Activated CD4-positive, alpha-beta T cell treated with anti-CD3 and anti-CD28 coated beads, Interleukin-2, Interleukin-4, amounts not matched to agents 100 ng/mL and 50 ng/mL, durations not matched to agents 16 hours and 8 hours (primary cell): ENCODE measurements at regions not wholly inside any gene's neighbourhood (a gene's known extent, or its start where the extent isn't known, plus 50 kb on each side); places are given as distances from the start of the nearest gene placed in this dataset.
"Not testable (repeated sequence)": the region's sequence is repeated elsewhere in the genome, so short reads cannot be mapped to it uniquely, and the experiment has no call there.

Experiments
- DNase-seq: peaks from one replicate; pipeline ENCODE4 v3.0.0-alpha.2; 2020; ENCODE audit warnings: low spot score

DNA sequence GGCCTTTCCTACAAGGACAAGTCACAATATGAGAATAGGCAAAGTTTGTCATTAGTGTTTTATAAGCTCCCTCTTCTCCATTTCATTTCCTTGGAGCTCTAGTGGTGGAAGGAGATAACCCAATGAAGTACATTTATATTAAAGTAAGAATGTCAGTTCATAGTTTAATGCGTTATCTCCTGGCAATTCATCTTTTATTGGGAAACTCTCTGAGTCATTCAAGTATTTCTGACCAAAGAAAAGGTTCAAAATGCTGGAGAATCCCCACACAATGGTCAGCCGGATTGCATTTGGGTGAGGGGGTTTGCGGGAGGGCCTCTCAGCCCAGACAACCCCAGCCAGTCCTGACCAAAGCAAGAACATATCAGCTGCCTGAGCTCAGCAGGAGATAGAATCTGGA lies 321.5 kb upstream of the NRP1 start:
- no peak for DNase-seq

- DNase-seq: peak; percentile 8
Observed at GRCh38 chr10:33655165-33655815, 320.8 kb upstream of the NRP1 start.

- no peak for DNase-seq
Observed at GRCh38 chr10:33653584-33654367, 319.3 kb upstream of the NRP1 start.

- DNase-seq: no peak
Observed at GRCh38 chr10:33652870-33653269, 318.4 kb upstream of the NRP1 start.

GRCh38 chr10:33650131-33650530 lies 315.7 kb upstream of the NRP1 start:
- not testable (repeated sequence) for DNase-seq

DNA sequence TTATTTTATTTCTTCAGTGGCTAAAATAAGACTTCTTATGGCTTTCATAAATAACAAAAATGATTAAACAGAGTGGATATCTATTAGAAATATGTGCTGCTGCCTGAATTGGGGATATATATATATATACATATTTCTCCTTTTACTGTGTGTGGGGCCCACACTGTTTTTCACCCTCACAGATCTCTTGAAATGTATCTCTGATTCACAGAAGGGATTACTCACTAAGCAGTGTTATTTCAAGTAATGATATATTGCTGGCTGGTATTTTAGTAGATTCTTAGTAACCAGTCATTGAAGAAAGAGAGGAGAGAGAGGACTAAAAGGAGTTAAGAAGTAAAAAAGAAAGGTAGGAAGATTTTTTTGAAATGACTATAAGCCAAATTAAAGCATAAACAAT lies 308.6 kb upstream of the NRP1 start:
- no peak for DNase-seq

DNA sequence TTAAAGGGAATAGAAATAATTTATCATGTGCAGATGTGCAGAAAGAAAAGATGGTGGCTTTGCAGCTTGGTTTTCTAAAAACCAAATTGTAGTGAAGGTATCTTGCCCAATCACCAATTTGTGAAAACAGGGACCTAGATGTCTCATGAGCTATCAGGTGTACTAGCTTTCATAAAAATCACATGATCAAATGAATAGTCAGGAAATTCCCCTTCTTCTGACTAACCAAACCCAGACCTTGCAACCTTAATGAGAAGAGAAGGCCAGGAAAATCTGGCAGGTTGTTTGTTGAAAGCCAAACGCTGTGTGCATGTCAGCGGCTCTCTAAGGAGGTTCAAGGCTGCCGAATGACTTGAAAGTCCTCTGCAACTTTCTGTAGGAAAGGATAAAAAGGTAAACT lies 304.4 kb upstream of the NRP1 start:
- no peak for DNase-seq

- DNase-seq: no peak
Observed at GRCh38 chr10:33638374-33638773, 303.9 kb upstream of the NRP1 start.

- no peak for DNase-seq
Observed at GRCh38 chr10:33635967-33636515, 301.6 kb upstream of the NRP1 start.

GRCh38 chr10:33632432-33632831 lies 298.0 kb upstream of the NRP1 start:
- no peak for DNase-seq

- DNase-seq: no peak
Observed at GRCh38 chr10:33631991-33632390, 297.5 kb upstream of the NRP1 start.

GRCh38 chr10:33630761-33631160 lies 296.3 kb upstream of the NRP1 start:
- DNase-seq: no peak

GRCh38 chr10:33627611-33628010 lies 293.1 kb upstream of the NRP1 start:
- DNase-seq: no peak

GRCh38 chr10:33626798-33627466 lies 292.5 kb upstream of the NRP1 start:
- DNase-seq: no peak

DNA sequence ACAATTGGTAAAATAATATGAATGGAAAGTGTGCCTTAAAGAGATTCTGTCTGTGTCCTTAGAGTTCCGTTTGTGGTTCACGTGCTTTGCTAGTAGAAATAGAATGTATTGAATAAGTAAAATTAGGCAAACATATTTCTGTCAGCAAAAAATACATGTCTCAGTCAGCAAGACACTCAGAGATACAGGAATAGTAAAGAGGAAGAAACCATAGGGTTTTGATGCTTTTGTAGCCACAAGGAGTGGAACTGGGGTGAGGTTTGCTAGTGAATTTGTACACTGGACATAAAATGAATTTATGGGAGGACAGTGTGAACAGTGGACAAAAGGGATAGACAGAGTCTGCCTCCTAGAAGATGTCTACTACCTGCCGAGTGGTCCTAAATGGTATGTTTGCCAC lies 289.2 kb upstream of the NRP1 start:
- DNase-seq: no peak

- no peak for DNase-seq
Observed at GRCh38 chr10:33621101-33621500, 286.6 kb upstream of the NRP1 start.

DNA sequence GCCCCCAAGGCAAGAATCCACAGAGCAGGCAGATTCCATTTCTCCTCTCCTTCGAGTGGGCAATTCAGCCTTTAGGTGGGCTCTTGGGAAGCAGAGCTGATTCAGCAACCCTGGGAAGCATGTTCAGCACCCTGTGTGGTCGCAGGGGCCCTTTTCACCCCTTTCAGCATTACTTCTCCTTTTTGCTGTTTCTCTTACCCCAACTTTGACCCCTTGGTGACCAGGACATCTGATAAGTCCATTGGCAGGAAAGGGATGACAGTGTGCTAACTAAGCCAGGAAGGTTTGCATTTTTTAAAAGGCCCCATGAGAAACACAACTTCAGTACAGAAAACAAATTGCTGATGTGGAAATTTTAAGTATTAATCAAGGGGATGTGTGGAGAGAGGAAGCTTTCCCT lies 283.7 kb upstream of the NRP1 start:
- DNase-seq: no peak

- no peak for DNase-seq
Observed at GRCh38 chr10:33617381-33618080, 283.1 kb upstream of the NRP1 start.

- DNase-seq: no peak
Observed at GRCh38 chr10:33616956-33617355, 282.5 kb upstream of the NRP1 start.

- peak; percentile 42 for DNase-seq
Observed at GRCh38 chr10:33612551-33612950, 278.1 kb upstream of the NRP1 start.

GRCh38 chr10:33612116-33612515 lies 277.6 kb upstream of the NRP1 start:
- DNase-seq: no peak

DNA sequence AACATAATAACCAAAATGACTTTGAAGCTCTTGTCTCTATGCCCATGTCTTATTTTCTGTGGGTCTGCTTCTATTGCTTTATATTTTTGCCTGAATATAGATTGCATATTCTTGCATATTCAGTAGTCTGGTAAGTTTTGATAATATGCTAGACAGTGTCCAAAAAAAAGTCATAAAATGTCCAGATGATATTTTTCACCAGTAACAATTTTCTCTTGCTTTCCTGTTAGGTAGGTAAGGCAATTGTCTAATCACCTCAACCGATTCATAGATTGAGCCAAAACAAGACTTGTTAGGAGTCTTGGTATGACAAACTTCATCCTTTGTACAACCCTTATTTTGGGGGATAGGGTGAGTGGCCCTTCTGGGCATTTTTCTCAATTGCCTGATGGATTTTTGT lies 277.0 kb upstream of the NRP1 start:
- DNase-seq: no peak
